H9 (cell line): ENCODE measurements at regions not wholly inside any gene's neighbourhood (a gene's known extent, or its start where the extent isn't known, plus 50 kb on each side); places are given as distances from the start of the nearest gene placed in this dataset.

Experiments used
- DNase-seq: peaks from one replicate; pipeline ENCODE4 v3.0.0-alpha.2; 2017
- H2AFZ ChIP-seq: one replicate; pipeline ENCODE4 v1.6.1; 2013; ENCODE audit warnings: mild to moderate bottlenecking, low read length, control low read depth, moderate library complexity
- H2AK5ac ChIP-seq: 2 replicates; pipeline ENCODE4 v1.6.1; 2013; ENCODE audit warnings: low read length, control low read depth, mixed read lengths; ENCODE audit not compliant: insufficient read length
- H2BK120ac ChIP-seq: one replicate; pipeline ENCODE4 v1.6.1; 2013; ENCODE audit warnings: low read depth, mild to moderate bottlenecking, low read length, control low read depth, inconsistent platforms; ENCODE audit not compliant: poor library complexity, severe bottlenecking
- H2BK12ac ChIP-seq: 2 replicates; pipeline ENCODE4 v1.6.1; 2013; ENCODE audit warnings: low read length, control low read depth, mixed read lengths, low read depth; ENCODE audit not compliant: insufficient read length
- H2BK15ac ChIP-seq: 2 replicates; pipeline ENCODE4 v1.6.1; 2013; ENCODE audit warnings: low read depth, low read length, control low read depth
- H2BK20ac ChIP-seq: one replicate; pipeline ENCODE4 v1.6.1; 2013; ENCODE audit warnings: low read depth, mild to moderate bottlenecking, low read length, control low read depth, inconsistent platforms; ENCODE audit not compliant: poor library complexity, severe bottlenecking
- H2BK5ac ChIP-seq: 2 replicates; pipeline ENCODE4 v1.6.1; 2013; ENCODE audit warnings: low read length, control low read depth, mixed read lengths; ENCODE audit not compliant: insufficient read length
- H3K14ac ChIP-seq: 2 replicates; pipeline ENCODE4 v1.6.1; 2013; ENCODE audit warnings: low read length, control low read depth; ENCODE audit not compliant: insufficient read depth
- H3K18ac ChIP-seq: 2 replicates; pipeline ENCODE4 v1.6.1; 2013; ENCODE audit warnings: low read depth, mild to moderate bottlenecking, mixed read lengths, low read length, control low read depth; ENCODE audit not compliant: insufficient read length
- H3K23ac ChIP-seq: 2 replicates; pipeline ENCODE4 v1.6.1; 2013; ENCODE audit warnings: low read length, control low read depth, mixed read lengths, low read depth; ENCODE audit not compliant: insufficient read length
- H3K23me2 ChIP-seq: 2 replicates; pipeline ENCODE4 v1.6.1; 2013; ENCODE audit warnings: low read depth, mild to moderate bottlenecking, mixed read lengths, low read length, control low read depth; ENCODE audit not compliant: insufficient read length, poor library complexity, severe bottlenecking
- H3K27ac ChIP-seq: 2 replicates; pipeline ENCODE4 v1.5.1; 2013; ENCODE audit warnings: low read length, control low read depth, mixed read lengths, low read depth; ENCODE audit not compliant: insufficient read length
- H3K27me3 ChIP-seq: 2 replicates; pipeline ENCODE4 v1.6.1; 2013; ENCODE audit warnings: low read length, control low read depth, inconsistent platforms; ENCODE audit not compliant: insufficient read depth
- H3K4ac ChIP-seq: 2 replicates; pipeline ENCODE4 v1.6.1; 2013; ENCODE audit warnings: low read depth, mild to moderate bottlenecking, control low read depth, inconsistent platforms, low read length, moderate library complexity
- H3K4me1 ChIP-seq: 2 replicates; pipeline ENCODE4 v1.6.1; 2013; ENCODE audit warnings: low read length, control low read depth, inconsistent platforms; ENCODE audit not compliant: insufficient read depth
- H3K4me2 ChIP-seq: 2 replicates; pipeline ENCODE4 v1.6.1; 2013; ENCODE audit warnings: low read length, control low read depth, mixed read lengths; ENCODE audit not compliant: insufficient read length, insufficient read depth
- H3K56ac ChIP-seq: 2 replicates; pipeline ENCODE4 v1.6.1; 2013; ENCODE audit warnings: low read depth, mild to moderate bottlenecking, mixed read lengths, low read length, control low read depth; ENCODE audit not compliant: insufficient read length
- H3K79me1 ChIP-seq: 2 replicates; pipeline ENCODE4 v1.6.1; 2013; ENCODE audit warnings: low read depth, mild to moderate bottlenecking, moderate library complexity, low read length, control low read depth, inconsistent platforms; ENCODE audit not compliant: insufficient read depth, poor library complexity, severe bottlenecking
- H3K79me2 ChIP-seq: 2 replicates; pipeline ENCODE4 v1.6.1; 2013; ENCODE audit warnings: low read length, control low read depth, inconsistent platforms; ENCODE audit not compliant: insufficient read depth
- H3K9ac ChIP-seq: 2 replicates; pipeline ENCODE4 v1.6.1; 2013; ENCODE audit warnings: low read length, control low read depth, mixed read lengths; ENCODE audit not compliant: insufficient read length; ENCODE audit errors: extremely low read depth
- H3K9me3 ChIP-seq: one replicate; pipeline ENCODE4 v1.6.1; 2013; ENCODE audit warnings: low read depth, low read length, inconsistent platforms; ENCODE audit not compliant: control insufficient read depth
- H3T11ph ChIP-seq: one replicate; pipeline ENCODE4 v1.6.1; 2013; ENCODE audit warnings: mild to moderate bottlenecking, low read length, control low read depth, inconsistent platforms
- H4K20me1 ChIP-seq: one replicate; pipeline ENCODE4 v1.6.1; 2013; ENCODE audit not compliant: control insufficient read depth, insufficient read length, insufficient read depth
- H4K5ac ChIP-seq: 2 replicates; pipeline ENCODE4 v1.6.1; 2013; ENCODE audit warnings: low read depth, mild to moderate bottlenecking, mixed read lengths, low read length, control low read depth; ENCODE audit not compliant: insufficient read length
- H4K8ac ChIP-seq: replicated peaks from 2 replicates; pipeline ENCODE4 v1.6.1; 2013; ENCODE audit warnings: low read length, control low read depth, mixed read lengths, low read depth; ENCODE audit not compliant: insufficient read length
- H4K91ac ChIP-seq: 2 replicates; pipeline ENCODE4 v1.6.1; 2013; ENCODE audit warnings: low read depth, mild to moderate bottlenecking, moderate library complexity, mixed read lengths, low read length, control low read depth; ENCODE audit not compliant: insufficient read length
- H3K27ac Mint-ChIP-seq, 3 experiments: 2 replicates in 2 of 3; 3 replicates in 1 of 3; pipeline ENCODE4 v1.8.0; 2020 to 2021; ENCODE audit warnings: mixed read lengths in 3 of 3, mild to moderate bottlenecking in 1 of 3, moderate library complexity in 1 of 3
- H3K27me3 Mint-ChIP-seq: 2 replicates; pipeline ENCODE4 v1.8.0; 2021; ENCODE audit warnings: low read depth, mild to moderate bottlenecking, moderate library complexity, mixed read lengths
- H3K36me3 Mint-ChIP-seq, 3 experiments: 2 replicates in 2 of 3; 3 replicates in 1 of 3; pipeline ENCODE4 v1.8.0; 2020 to 2021; ENCODE audit warnings: low read depth in 3 of 3, mixed read lengths in 3 of 3; ENCODE audit not compliant: insufficient read depth in 1 of 3
- H3K4me1 Mint-ChIP-seq, 2 experiments: 2 replicates each; pipeline ENCODE4 v1.8.0; 2020; ENCODE audit warnings: mixed read lengths in 2 of 2
- H3K4me3 Mint-ChIP-seq, 2 experiments: 2 replicates in 1 of 2; 3 replicates in 1 of 2; pipeline ENCODE4 v1.8.0; 2020 to 2021; ENCODE audit warnings: mild to moderate bottlenecking in 2 of 2, mixed read lengths in 2 of 2, moderate library complexity in 1 of 2
- H3K9me3 Mint-ChIP-seq, 2 experiments: 2 replicates in 1 of 2; 3 replicates in 1 of 2; pipeline ENCODE4 v1.8.0; 2020; ENCODE audit warnings: mild to moderate bottlenecking in 2 of 2, mixed read lengths in 2 of 2, moderate library complexity in 1 of 2
- CTCF ChIP-seq: fragments of 200-600 bp; sonication (generic); conservative IDR thresholded peaks from 3 replicates; pipeline ENCODE4 v1.8.0; 2021; ENCODE audit warnings: antibody characterized with exemption, mild to moderate bottlenecking
- WGBS: extraction: QIAGEN DNeasy Blood & Tissue Kit; methylation state at CpG from one replicate; pipeline ENCODE4 v1.1.7; 2013; ENCODE audit warnings: missing lambda C conversion rate, low lambda C conversion rate, mixed read lengths; ENCODE audit not compliant: insufficient read length; ENCODE audit errors: extremely low coverage; 5-methylcytosine and 5-hydroxymethylcytosine counted together

GRCh38 chr15:77817434-77817833 is 184.7 kb upstream of the LINGO1 start:
- H3K23me2 ChIP-seq = no peaks in the 10 kb centered on the region
- no peak overlapping the region for H3K4ac ChIP-seq
- no peak overlapping the region for H2BK120ac ChIP-seq
- no peak overlapping the region for H3K27ac ChIP-seq
- H3K27me3 Mint-ChIP-seq = peaks cover 62% of the 10 kb centered on the region
- H3K9me3 ChIP-seq = no peaks in the 10 kb centered on the region
- no peak overlapping the region for H3K14ac ChIP-seq
- no peak overlapping the region for H3K9ac ChIP-seq
- H3K4me2 ChIP-seq = no peak overlapping the region
- H3K4me1 ChIP-seq = no peaks in the 10 kb centered on the region; the same call in 1 of the 2 replicates
- H3K23ac ChIP-seq = no peak overlapping the region
- H4K20me1 ChIP-seq = no peaks in the 10 kb centered on the region
- H2BK20ac ChIP-seq = no peak overlapping the region
- no peaks in the 10 kb centered on the region for H3K36me3 Mint-ChIP-seq
- no peak overlapping the region for H2BK5ac ChIP-seq
- TF ChIP-seq CTCF = no peak
- peak overlapping the region in 1 of 2 experiments; percentile 70; a peak in 1 of 5 replicates for H3K4me3 Mint-ChIP-seq
- peaks cover 22% of the 10 kb centered on the region; the same call in 1 of the 2 replicates for H3K27me3 ChIP-seq
- H4K91ac ChIP-seq = no peak overlapping the region
- H2AK5ac ChIP-seq = no peak overlapping the region
- no peak overlapping the region for H3T11ph ChIP-seq
- H3K79me1 ChIP-seq = no peaks in the 10 kb centered on the region
- H3K9me3 Mint-ChIP-seq = no peaks in the 10 kb centered on the region; a peak in 1 of 5 replicates
- H2BK12ac ChIP-seq = no peak overlapping the region
- no peak overlapping the region for H4K8ac ChIP-seq
- no peak overlapping the region for H2AFZ ChIP-seq
- DNase-seq = no peak
- H3K18ac ChIP-seq = no peak overlapping the region
- H3K56ac ChIP-seq = no peak overlapping the region
- no peak overlapping the region for H4K5ac ChIP-seq
- no peak overlapping the region for H3K27ac Mint-ChIP-seq
- H3K4me1 Mint-ChIP-seq = peaks cover 21 to 34% of the 10 kb centered on the region in 2 experiments
- WGBS = no CpG with 5 or more reads among the region's 9 CpGs
- H3K79me2 ChIP-seq = no peaks in the 10 kb centered on the region
- no peak overlapping the region for H2BK15ac ChIP-seq
